HG03103 (cell line): ENCODE measurements at regions not wholly inside any gene's neighbourhood (a gene's known extent, or its start where the extent isn't known, plus 50 kb on each side); places are given as distances from the start of the nearest gene placed in this dataset.
"Not testable (repeated sequence)": the region's sequence is repeated elsewhere in the genome, so short reads cannot be mapped to it uniquely, and the experiment has no call there.

Source experiments
- ATAC-seq: cut with Tn5 transposase; IDR thresholded peaks from one replicate; pipeline ENCODE4 v1.9.1; 2021; ENCODE audit warnings: low read depth; ENCODE audit not compliant: unreplicated experiment

DNA sequence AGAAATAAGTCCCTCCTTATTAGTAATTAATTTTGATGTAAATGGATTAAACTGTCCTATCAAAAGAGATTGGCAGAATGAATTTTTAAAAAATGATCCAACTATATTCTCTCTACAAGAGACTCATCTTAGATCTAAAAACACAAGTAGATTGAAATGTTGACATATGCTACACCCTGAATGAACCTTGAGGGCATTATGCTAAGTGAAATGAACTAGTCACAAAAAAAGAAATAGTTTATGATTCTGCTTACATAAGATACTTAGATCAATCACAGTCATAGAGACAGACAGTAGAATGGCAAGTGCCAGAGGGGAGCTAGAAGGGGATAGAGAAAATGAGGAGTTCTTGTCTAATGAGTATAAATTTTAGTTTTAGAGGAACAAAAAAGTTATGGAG is 849.8 kb downstream of the CDH11 start:
- no peak for ATAC-seq

DNA sequence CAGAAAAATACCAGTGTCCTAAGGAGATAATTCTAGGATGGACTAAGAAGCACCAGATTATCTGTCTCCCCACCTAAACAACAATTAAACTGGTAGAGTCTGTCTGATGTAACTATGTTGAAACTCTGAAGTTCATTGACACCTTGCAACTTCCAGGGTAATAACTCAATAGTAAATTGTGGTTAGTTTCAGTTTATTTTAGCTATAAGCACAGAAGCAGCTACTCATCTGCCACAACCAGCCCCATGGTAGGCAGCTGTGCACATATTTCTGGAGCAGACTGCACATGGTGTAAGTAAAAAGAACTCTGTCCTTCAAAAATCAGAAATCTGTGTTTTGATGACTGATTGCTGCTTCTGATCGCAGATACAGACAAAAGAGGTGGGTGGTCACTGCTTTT is 852.1 kb downstream of the CDH11 start:
- no peak for ATAC-seq

DNA sequence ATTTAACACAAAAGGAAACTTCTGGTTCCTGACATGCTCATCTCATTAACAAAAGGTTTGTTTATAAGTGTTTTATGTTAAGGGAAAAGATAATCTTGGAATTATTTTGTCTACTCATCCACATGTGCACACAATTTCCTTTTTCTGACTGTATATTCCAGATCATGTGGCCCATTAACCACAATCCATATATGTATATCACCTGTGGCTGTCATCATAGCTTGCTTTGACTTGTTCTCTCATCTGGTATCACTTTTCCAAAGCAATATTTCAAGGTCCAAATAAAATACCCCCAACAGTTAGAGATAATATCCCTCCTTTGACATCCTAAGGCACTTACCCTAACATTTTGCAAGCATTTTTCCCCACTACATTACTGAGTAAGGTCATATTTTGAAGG is 856.1 kb downstream of the CDH11 start:
- no peak for ATAC-seq

DNA sequence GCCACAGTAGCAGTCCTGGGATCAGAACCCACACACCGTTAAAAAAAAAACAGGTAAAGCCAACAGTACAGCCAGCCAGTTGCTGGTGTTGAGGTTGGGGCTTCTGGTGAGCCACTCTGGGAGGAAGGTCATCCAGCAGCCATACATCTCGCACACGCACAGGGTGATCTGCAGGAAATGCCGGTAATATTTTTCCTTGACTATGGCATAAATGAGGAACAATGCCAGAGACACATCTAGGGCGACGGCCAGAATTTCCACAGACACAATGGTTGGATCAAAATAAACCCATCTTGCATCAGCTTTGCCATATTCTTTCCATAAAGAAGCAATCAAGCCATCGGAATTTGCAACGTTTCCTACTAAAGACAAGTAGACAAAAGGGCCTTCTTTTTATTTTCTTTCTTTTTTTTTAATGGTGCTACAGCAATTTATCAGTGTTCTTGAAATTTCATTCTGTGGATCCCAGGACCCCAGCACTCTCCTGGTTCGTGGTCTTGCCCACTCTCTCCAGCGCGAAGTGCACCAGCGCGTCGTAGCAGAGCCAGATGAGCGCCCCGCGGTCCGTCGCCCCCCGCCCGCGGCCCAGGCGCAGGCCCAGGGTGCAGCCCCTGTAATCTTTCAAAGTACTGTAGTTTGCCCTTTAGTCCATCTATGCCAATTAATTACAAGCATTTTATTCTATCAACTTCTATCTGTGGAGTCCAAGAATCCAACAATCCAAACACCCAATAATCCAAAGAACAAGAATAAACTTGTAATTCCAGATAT is 861.0 kb downstream of the CDH11 start:
- ATAC-seq = not testable (repeated sequence)

GRCh38 chr16:64254443-64255367 is 867.2 kb downstream of the CDH11 start:
- ATAC-seq = no peak

GRCh38 chr16:64253525-64253924 is 868.3 kb downstream of the CDH11 start:
- ATAC-seq = no peak

- ATAC-seq = no peak
Observed at GRCh38 chr16:64253096-64253495, 868.8 kb downstream of the CDH11 start.

- ATAC-seq = no peak
Observed at GRCh38 chr16:64251742-64252141, 870.1 kb downstream of the CDH11 start.

DNA sequence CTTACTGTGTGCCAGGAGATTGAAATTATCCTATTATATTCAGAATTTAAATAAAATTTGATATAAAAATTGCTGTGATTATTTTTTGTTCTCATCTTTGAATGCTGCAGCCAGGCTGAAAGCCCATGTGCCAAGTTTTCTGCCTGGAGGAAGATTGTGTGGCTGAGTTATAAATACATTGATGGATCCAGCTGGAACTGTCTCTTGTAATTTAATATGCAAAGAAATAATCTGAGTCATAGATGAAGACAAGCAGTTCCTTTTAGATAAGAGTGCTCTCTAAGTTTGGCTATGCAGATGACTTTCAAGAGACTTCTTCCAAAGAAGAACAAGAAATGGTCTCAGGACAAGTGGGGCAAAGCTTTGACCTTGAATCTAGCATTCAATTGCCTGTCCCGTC is 871.0 kb downstream of the CDH11 start:
- no peak for ATAC-seq

DNA sequence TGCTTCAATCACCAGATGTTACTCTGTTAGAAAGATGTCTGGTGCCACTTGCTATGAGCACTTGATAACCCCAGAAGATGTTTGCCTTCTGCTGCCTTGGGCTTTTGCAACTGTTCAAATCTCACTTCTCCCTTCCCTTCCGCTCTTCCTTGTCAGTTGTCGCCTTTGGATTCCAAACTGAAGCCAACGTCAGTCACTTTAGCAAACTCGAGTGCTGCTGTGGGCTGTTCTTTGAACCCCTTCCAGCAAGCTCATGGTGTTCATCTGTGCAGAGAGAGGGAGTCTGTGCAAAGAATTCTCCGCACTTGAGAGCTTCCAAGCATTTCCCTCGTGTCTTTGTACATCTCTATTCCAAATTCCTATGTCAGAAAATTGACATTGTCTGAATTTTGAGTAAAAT is 879.4 kb downstream of the CDH11 start:
- ATAC-seq = no peak

DNA sequence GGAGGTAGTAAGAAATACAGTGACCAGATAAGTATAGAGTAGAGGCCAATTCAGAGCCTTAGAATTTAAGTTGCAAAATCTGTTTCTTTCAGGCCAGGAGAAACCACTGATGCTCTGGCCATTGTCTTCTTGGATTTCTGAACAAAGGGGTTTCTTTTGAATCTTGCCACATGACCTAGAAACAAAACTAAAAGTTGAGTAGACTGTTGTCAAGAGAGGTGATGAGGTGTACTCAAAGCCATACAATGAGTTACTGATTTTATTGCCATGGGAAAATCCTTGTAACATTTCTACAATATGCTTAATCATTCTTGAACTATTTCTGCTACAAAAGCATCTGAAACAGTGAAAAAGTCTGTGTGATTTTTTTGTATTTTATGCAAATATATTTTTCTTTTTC is 881.3 kb downstream of the CDH11 start:
- ATAC-seq = no peak

DNA sequence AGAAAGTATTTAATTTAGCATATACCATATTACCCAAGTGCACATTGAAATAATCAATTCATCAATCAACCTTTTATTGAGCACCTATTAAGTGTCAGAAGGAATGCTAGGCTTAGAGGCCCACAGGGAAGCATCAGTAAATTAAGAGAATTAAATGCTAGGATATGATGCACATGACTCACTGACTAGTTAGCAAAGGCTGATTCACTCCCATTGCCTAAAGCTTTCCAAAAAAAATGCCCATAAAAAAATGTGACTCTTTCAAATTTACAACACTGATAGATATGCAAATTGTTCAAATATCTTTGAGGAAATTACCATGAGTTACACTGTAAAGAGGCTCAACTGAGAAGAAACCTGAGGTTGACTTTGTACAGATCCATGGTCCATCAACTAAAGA is 883.3 kb downstream of the CDH11 start:
- no peak for ATAC-seq

- ATAC-seq = no peak
Observed at GRCh38 chr16:64236316-64236715, 885.5 kb downstream of the CDH11 start.

DNA sequence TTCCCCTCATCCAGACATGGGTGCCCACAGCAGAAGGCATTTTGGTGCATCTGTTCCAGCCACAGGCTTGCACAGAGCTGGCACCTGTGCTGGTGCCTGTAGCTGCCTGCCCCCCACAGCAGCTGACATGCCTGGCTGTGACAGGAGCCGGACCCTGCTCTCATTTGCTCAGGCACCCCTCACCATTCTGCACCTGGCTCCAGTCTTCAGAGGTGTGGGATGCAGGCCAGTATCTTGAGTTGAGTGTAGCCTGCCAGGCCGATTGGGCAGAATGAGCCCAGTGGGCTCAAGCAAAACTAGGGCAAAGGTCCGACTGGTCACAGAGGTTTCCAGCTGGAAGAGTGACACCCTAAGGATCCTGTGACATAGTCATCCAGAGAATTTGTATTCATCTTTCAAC is 887.7 kb downstream of the CDH11 start:
- no peak for ATAC-seq

GRCh38 chr16:64225696-64226095 is 896.2 kb downstream of the CDH11 start:
- ATAC-seq = no peak

- no peak for ATAC-seq
Observed at GRCh38 chr16:64225036-64225435, 896.8 kb downstream of the CDH11 start.

GRCh38 chr16:64217789-64218535 is 903.9 kb downstream of the CDH11 start:
- ATAC-seq = no peak

- ATAC-seq = no peak
Observed at GRCh38 chr16:64215730-64216129, 906.1 kb downstream of the CDH11 start.

- ATAC-seq = no peak
Observed at GRCh38 chr16:64211331-64211730, 910.5 kb downstream of the CDH11 start.

GRCh38 chr16:64206862-64207261 is 915.0 kb downstream of the CDH11 start:
- ATAC-seq = no peak

- ATAC-seq = no peak
Observed at GRCh38 chr16:64203126-64203525, 918.7 kb downstream of the CDH11 start.
